ENCODE measurements at regions not wholly inside any gene's neighbourhood (a gene's known extent, or its start where the extent isn't known, plus 50 kb on each side); places are given as distances from the start of the nearest gene placed in this dataset.

GRCh38 chr18:77872166-77872565 lies 622.5 kb downstream of the GALR1 start:
- no peaks in the 10 kb centered on the region for H3K36me3 ChIP-seq (replicated peaks in 1 of 2; ENCODE audit: control insufficient read depth in 1 of 2, insufficient read depth in 2 of 2, low read length in 2 of 2)
- 43% methylated on average over 8 of the region's 8 CpGs for WGBS (ENCODE audit: low lambda C conversion rate)
- H2AFZ ChIP-seq (ENCODE audit: low read length): no peak overlapping the region
- H3K9ac ChIP-seq (ENCODE audit: insufficient read depth, low read depth, low read length): no peak overlapping the region
- DNase-seq (ENCODE audit: low spot score): no peak
- BruUV-seq (replicated peaks): no TSS peak
- POLR2A ChIA-PET: no interaction called here
- H3K27me3 ChIP-seq (ENCODE audit: control insufficient read depth in 1 of 2, insufficient read depth in 2 of 2, low read length in 2 of 2): peaks cover 2 to 39% of the 10 kb centered on the region in 2 experiments; a peak in 4 of 5 replicates
- H3K4me1 ChIP-seq (ENCODE audit: insufficient read depth, low read length): no peaks in the 10 kb centered on the region
- no peak overlapping the region for H3K4me3 ChIP-seq (replicated peaks in 1 of 3; ENCODE audit: insufficient read depth in 1 of 3, low read depth in 2 of 3, low read length in 3 of 3)
- no peak for FAIRE-seq
- CTCF ChIA-PET (ENCODE audit: low intra/inter-chr PET ratio, low total read pairs): no interaction called here
- intact Hi-C loops (cut with micrococcal nuclease; ENCODE audit: unreplicated experiment) (no loop called here), in situ Hi-C loops (cut with HindIII; ENCODE audit: extremely low pct_ligation_motif_present, low pct_unique_long_range_greater_than_20kb) (no loop called here)
- no peaks in the 10 kb centered on the region for H4K20me1 ChIP-seq (ENCODE audit: insufficient read depth, low read length)
- ATAC-seq: no peak
- H3K79me2 ChIP-seq (ENCODE audit: insufficient read depth, low read length): no peaks in the 10 kb centered on the region
- H3K27ac ChIP-seq (ENCODE audit: extremely low read length, insufficient read depth, low read length): no peak overlapping the region
- no peaks in the 10 kb centered on the region for H3K9me3 ChIP-seq (ENCODE audit: low read length)
- H3K4me2 ChIP-seq (ENCODE audit: low read depth, low read length): no peak overlapping the region
- TF ChIP-seq MBNL3 (CRISPR knock-in tag; conservative IDR thresholded peaks at IDR 0.05) (no peak), MIER3 (CRISPR knock-in tag; IDR thresholded peaks at IDR 0.05; ENCODE audit: borderline replicate concordance) (no peak), GLI4 (CRISPR knock-in tag; IDR thresholded peaks at IDR 0.05; ENCODE audit: borderline replicate concordance) (no peak), PBX3 (CRISPR knock-in tag; IDR thresholded peaks at IDR 0.05; ENCODE audit: borderline replicate concordance) (no peak)

GRCh38 chr18:77876319-77876865 lies 626.7 kb downstream of the GALR1 start:
- no peak for DNase-seq (ENCODE audit: low spot score)
- Histone ChIP-seq H4K20me1 (ENCODE audit: insufficient read depth, low read length) (no peaks in the 10 kb centered on the region), H3K4me1 (ENCODE audit: insufficient read depth, low read length) (no peaks in the 10 kb centered on the region), H3K4me2 (ENCODE audit: low read depth, low read length) (no peak overlapping the region), H2AFZ (ENCODE audit: low read length) (no peak overlapping the region), H3K27me3 (ENCODE audit: control insufficient read depth in 1 of 2, insufficient read depth in 2 of 2, low read length in 2 of 2) (peaks cover 0 to 16% of the 10 kb centered on the region in 2 experiments; a peak in 2 of 5 replicates), H3K9me3 (ENCODE audit: low read length) (no peaks in the 10 kb centered on the region), H3K27ac (ENCODE audit: extremely low read length, insufficient read depth, low read length) (no peak overlapping the region), H3K36me3 (replicated peaks in 1 of 2; ENCODE audit: control insufficient read depth in 1 of 2, insufficient read depth in 2 of 2, low read length in 2 of 2) (no peaks in the 10 kb centered on the region), H3K79me2 (ENCODE audit: insufficient read depth, low read length) (no peaks in the 10 kb centered on the region), H3K4me3 (replicated peaks in 1 of 3; ENCODE audit: insufficient read depth in 1 of 3, low read depth in 2 of 3, low read length in 3 of 3) (no peak overlapping the region), H3K9ac (ENCODE audit: insufficient read depth, low read depth, low read length) (no peak overlapping the region)
- ChIA-PET POLR2A (no interaction called here), CTCF (ENCODE audit: low intra/inter-chr PET ratio, low total read pairs) (no interaction called here)
- intact Hi-C loops (cut with micrococcal nuclease; ENCODE audit: unreplicated experiment) (no loop called here), in situ Hi-C loops (cut with HindIII; ENCODE audit: extremely low pct_ligation_motif_present, low pct_unique_long_range_greater_than_20kb) (no loop called here)
- 19% methylated on average over 14 of the region's 16 CpGs for WGBS (ENCODE audit: low lambda C conversion rate)
- no TSS peak for BruUV-seq (replicated peaks)
- FAIRE-seq: no peak
- ATAC-seq: no peak
- TF ChIP-seq PREB (CRISPR knock-in tag; IDR thresholded peaks at IDR 0.05) (no peak), ZBTB42 (CRISPR knock-in tag; IDR thresholded peaks at IDR 0.05) (no peak), ZNF275 (CRISPR knock-in tag; IDR thresholded peaks at IDR 0.05; ENCODE audit: borderline replicate concordance) (no peak), ZNF615 (CRISPR knock-in tag; IDR thresholded peaks at IDR 0.05; ENCODE audit: borderline replicate concordance) (no peak), ZBTB39 (CRISPR knock-in tag; IDR thresholded peaks at IDR 0.05) (no peak), ZNF503 (CRISPR knock-in tag; IDR thresholded peaks at IDR 0.05) (no peak), MED1 (CRISPR knock-in tag; IDR thresholded peaks at IDR 0.05) (no peak)

Data from HepG2 (cell line).